CD14-positive monocyte (primary cell): ENCODE measurements at regions not wholly inside any gene's neighbourhood (a gene's known extent, or its start where the extent isn't known, plus 50 kb on each side); places are given as distances from the start of the nearest gene placed in this dataset.

Experiments
- DNase-seq, 3 donors: peaks; one replicate each; pipeline ENCODE4 v3.0.0-alpha.2; 2011 to 2022
- H2AFZ ChIP-seq: 2 replicates; pipeline ENCODE4 v1.6.0; 2012; ENCODE audit warnings: mild to moderate bottlenecking, low read depth, low read length, inconsistent platforms; ENCODE audit not compliant: insufficient read depth, poor library complexity, severe bottlenecking
- H3K27ac ChIP-seq, 2 donors: 1 replicate in 1 of 2; 2 replicates in 1 of 2; pipeline ENCODE4 v1.5.1; 2012 to 2013; ENCODE audit warnings: low read length in 2 of 2, control low read depth in 1 of 2, inconsistent platforms in 1 of 2, low read depth in 1 of 2, mild to moderate bottlenecking in 1 of 2
- H3K27me3 ChIP-seq, 2 donors: one replicate each; pipeline versions ENCODE4 v1.6.0 to v1.6.1; 2011 to 2013; ENCODE audit warnings: low read length in 2 of 2; ENCODE audit not compliant: control insufficient read depth in 2 of 2, insufficient read depth in 2 of 2
- H3K36me3 ChIP-seq, 2 donors: replicated peaks in 1 of 2; 1 replicate in 1 of 2; 2 replicates in 1 of 2; pipeline versions ENCODE4 v1.5.1 to v1.6.1; 2012 to 2013; ENCODE audit warnings: low read length in 2 of 2, control low read depth in 1 of 2, inconsistent platforms in 1 of 2, mild to moderate bottlenecking in 1 of 2; ENCODE audit not compliant: insufficient read depth in 2 of 2, control insufficient read depth in 1 of 2
- H3K4me1 ChIP-seq, 2 donors: 1 replicate in 1 of 2; 2 replicates in 1 of 2; pipeline versions ENCODE4 v1.5.1 to v1.6.1; 2012 to 2013; ENCODE audit warnings: low read length in 2 of 2, control low read depth in 1 of 2, inconsistent platforms in 1 of 2, mild to moderate bottlenecking in 1 of 2, moderate library complexity in 1 of 2; ENCODE audit not compliant: insufficient read depth in 2 of 2, control insufficient read depth in 1 of 2
- H3K4me2 ChIP-seq: replicated peaks from 2 replicates; pipeline ENCODE3; 2012; ENCODE audit warnings: low read length, moderate library complexity, mild to moderate bottlenecking; ENCODE audit not compliant: poor library complexity, severe bottlenecking; ENCODE audit errors: extremely low read depth
- H3K4me3 ChIP-seq, 3 experiments: fragments of 200-600 bp in 1 of 3; sonication (generic) in 1 of 3; replicated peaks in 1 of 3; 1 replicate in 2 of 3; 2 replicates in 1 of 3; pipeline ENCODE4 v1.5.1; 2011 to 2013; ENCODE audit warnings: low read length in 3 of 3, mild to moderate bottlenecking in 3 of 3, control low read depth in 2 of 3, low read depth in 2 of 3, inconsistent platforms in 1 of 3, moderate library complexity in 1 of 3
- H3K79me2 ChIP-seq: 2 replicates; pipeline ENCODE4 v1.6.0; 2012; ENCODE audit warnings: mild to moderate bottlenecking, control low read depth, inconsistent platforms, low read length, moderate library complexity; ENCODE audit not compliant: insufficient read depth
- H3K9ac ChIP-seq: 2 replicates; pipeline ENCODE4 v1.6.0; 2017; ENCODE audit warnings: low read length, mild to moderate bottlenecking; ENCODE audit not compliant: insufficient read depth, poor library complexity, severe bottlenecking
- H3K9me3 ChIP-seq, 2 donors: replicated peaks in 1 of 2; 1 replicate in 1 of 2; 2 replicates in 1 of 2; pipeline versions ENCODE4 v1.5.1 to v1.6.1; 2012 to 2013; ENCODE audit warnings: low read length in 2 of 2, control low read depth in 1 of 2; ENCODE audit not compliant: control insufficient read depth in 1 of 2, insufficient read depth in 1 of 2
- H4K20me1 ChIP-seq: 2 replicates; pipeline ENCODE4 v1.6.0; 2012; ENCODE audit warnings: mild to moderate bottlenecking, low read length, control low read depth, moderate library complexity; ENCODE audit not compliant: insufficient read depth
- H3K27ac Mint-ChIP-seq, 7 donors: one replicate each; pipeline ENCODE4 v1.8.0; 2020; ENCODE audit warnings: mild to moderate bottlenecking in 7 of 7, mixed read lengths in 7 of 7, moderate library complexity in 6 of 7, inconsistent platforms in 2 of 7
- H3K27me3 Mint-ChIP-seq, 3 donors: one replicate each; pipeline ENCODE4 v1.8.0; 2021 to 2022; ENCODE audit warnings: low read depth in 3 of 3, mild to moderate bottlenecking in 3 of 3, mixed read lengths in 3 of 3, moderate library complexity in 3 of 3, inconsistent platforms in 1 of 3
- H3K36me3 Mint-ChIP-seq, 2 donors: one replicate each; pipeline ENCODE4 v1.8.0; 2020; ENCODE audit warnings: mixed read lengths in 2 of 2, inconsistent platforms in 1 of 2, mild to moderate bottlenecking in 1 of 2
- H3K4me1 Mint-ChIP-seq: one replicate; pipeline ENCODE4 v1.8.0; 2020; ENCODE audit warnings: mild to moderate bottlenecking, mixed read lengths
- H3K4me3 Mint-ChIP-seq, 2 donors: one replicate each; pipeline ENCODE4 v1.8.0; 2020; ENCODE audit warnings: mild to moderate bottlenecking in 2 of 2, mixed read lengths in 2 of 2, moderate library complexity in 1 of 2
- H3K9me3 Mint-ChIP-seq, 7 donors: one replicate each; pipeline ENCODE4 v1.8.0; 2020 to 2022; ENCODE audit warnings: mixed read lengths in 7 of 7, mild to moderate bottlenecking in 6 of 7, moderate library complexity in 6 of 7, inconsistent platforms in 2 of 7
- WGBS: methylation state at CpG from one replicate; pipeline ENCODE4 v1.1.5; 2013; ENCODE audit warnings: missing lambda C conversion rate; ENCODE audit not compliant: insufficient coverage; 5-methylcytosine and 5-hydroxymethylcytosine counted together
- intact Hi-C, 2 donors: fragments of 100-400 bp; cut with micrococcal nuclease; formaldehyde crosslinking; loops; one replicate each; pipeline versions ENCODE4 v1.15.0 to v1.15.1; 2023
- TF ChIP-seq, protein P1 (sequence below): fragments of 200-600 bp; IDR thresholded peaks from one replicate; pipeline ENCODE4 v1.8.0; 2022; ENCODE audit warnings: antibody characterized with exemption, mild to moderate bottlenecking

DNA sequence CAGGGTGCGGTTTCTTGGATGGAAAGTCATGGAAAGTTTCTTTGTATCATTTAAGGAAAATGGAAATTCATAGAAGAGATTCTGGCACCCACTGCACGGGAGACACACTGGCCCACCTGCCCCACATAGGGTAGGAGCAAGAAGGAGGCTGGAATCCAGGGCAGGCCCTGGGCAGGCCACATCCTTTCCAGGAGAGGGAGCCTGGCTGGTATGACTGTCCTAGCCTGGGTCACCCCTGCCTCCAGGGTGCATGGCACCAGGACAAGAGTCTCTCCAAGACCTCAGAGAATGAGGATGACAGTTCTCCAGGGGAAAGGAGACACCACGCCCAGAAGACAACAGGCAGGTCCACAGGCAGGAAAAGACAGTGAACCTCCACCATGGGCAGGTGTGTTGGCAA lies 297.2 kb downstream of the TCERG1L start:
- Mint-ChIP-seq H3K36me3 (no peaks in the 10 kb centered on the region), H3K27me3 (peaks cover 0 to 5% (median 0%) of the 10 kb centered on the region in 3 donors), H3K9me3 (peaks cover 0 to 10% (median 0%) of the 10 kb centered on the region in 7 donors), H3K4me3 (no peak overlapping the region), H3K4me1 (no peaks in the 10 kb centered on the region), H3K27ac (no peak overlapping the region)
- Histone ChIP-seq H3K4me1 (no peaks in the 10 kb centered on the region), H3K9me3 (no peaks in the 10 kb centered on the region), H3K9ac (no peak overlapping the region), H3K4me2 (no peak overlapping the region), H3K27ac (no peak overlapping the region), H3K36me3 (no peaks in the 10 kb centered on the region), H4K20me1 (no peaks in the 10 kb centered on the region), H3K27me3 (no peaks in the 10 kb centered on the region), H2AFZ (no peak overlapping the region), H3K4me3 (no peak overlapping the region), H3K79me2 (no peaks in the 10 kb centered on the region)
- intact Hi-C loops, result no loop called here
- WGBS, result 88% methylated on average over 1 of the region's 3 CpGs
- TF ChIP-seq, protein P1, sequence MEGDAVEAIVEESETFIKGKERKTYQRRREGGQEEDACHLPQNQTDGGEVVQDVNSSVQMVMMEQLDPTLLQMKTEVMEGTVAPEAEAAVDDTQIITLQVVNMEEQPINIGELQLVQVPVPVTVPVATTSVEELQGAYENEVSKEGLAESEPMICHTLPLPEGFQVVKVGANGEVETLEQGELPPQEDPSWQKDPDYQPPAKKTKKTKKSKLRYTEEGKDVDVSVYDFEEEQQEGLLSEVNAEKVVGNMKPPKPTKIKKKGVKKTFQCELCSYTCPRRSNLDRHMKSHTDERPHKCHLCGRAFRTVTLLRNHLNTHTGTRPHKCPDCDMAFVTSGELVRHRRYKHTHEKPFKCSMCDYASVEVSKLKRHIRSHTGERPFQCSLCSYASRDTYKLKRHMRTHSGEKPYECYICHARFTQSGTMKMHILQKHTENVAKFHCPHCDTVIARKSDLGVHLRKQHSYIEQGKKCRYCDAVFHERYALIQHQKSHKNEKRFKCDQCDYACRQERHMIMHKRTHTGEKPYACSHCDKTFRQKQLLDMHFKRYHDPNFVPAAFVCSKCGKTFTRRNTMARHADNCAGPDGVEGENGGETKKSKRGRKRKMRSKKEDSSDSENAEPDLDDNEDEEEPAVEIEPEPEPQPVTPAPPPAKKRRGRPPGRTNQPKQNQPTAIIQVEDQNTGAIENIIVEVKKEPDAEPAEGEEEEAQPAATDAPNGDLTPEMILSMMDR, result no peak
- DNase-seq, result no peak

DNA sequence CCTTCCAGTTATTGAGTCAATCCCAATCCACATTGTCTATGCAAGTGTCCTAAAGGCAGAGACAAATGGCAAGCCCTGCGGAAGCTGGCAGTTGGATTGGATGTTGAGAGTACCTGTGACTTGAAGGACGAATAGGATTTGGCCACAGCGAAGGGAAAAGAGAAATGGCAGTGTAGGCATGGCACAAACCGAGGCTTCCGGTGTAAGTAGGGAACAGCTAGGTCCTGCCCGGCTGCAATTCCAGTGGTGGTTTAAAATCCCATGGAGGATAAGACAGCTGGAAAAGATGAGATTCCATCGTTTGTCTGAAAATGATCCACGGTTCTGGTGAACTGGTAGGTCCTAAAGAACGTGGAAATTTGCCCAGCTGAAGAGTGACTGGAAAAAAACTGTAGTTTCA lies 296.2 kb downstream of the TCERG1L start:
- H3K4me2 ChIP-seq, result no peak overlapping the region
- no peak overlapping the region for H3K4me3 ChIP-seq
- TF ChIP-seq, protein P1, result no peak
- Mint-ChIP-seq H3K4me3 (no peak overlapping the region), H3K36me3 (no peaks in the 10 kb centered on the region), H3K27me3 (peaks cover 0 to 5% (median 0%) of the 10 kb centered on the region in 3 donors), H3K4me1 (no peaks in the 10 kb centered on the region), H3K9me3 (peaks cover 0 to 10% (median 0%) of the 10 kb centered on the region in 7 donors), H3K27ac (no peak overlapping the region)
- no peak overlapping the region for H3K9ac ChIP-seq
- H2AFZ ChIP-seq, result no peak overlapping the region
- H3K27ac ChIP-seq, result no peak overlapping the region
- H3K27me3 ChIP-seq, result no peaks in the 10 kb centered on the region
- H3K36me3 ChIP-seq, result no peaks in the 10 kb centered on the region
- no peaks in the 10 kb centered on the region for H3K79me2 ChIP-seq
- H3K9me3 ChIP-seq, result no peaks in the 10 kb centered on the region
- 97% methylated on average over 7 of the region's 9 CpGs for WGBS
- intact Hi-C loops, result no loop called here
- H3K4me1 ChIP-seq, result no peaks in the 10 kb centered on the region
- DNase-seq, result no peak
- no peaks in the 10 kb centered on the region for H4K20me1 ChIP-seq
